NCI-H1417 treated with DMSO at 0.1 percent for 48 hours (cell line): ENCODE measurements at regions not wholly inside any gene's neighbourhood (a gene's known extent, or its start where the extent isn't known, plus 50 kb on each side); places are given as distances from the start of the nearest gene placed in this dataset.

ENCODE experiments used
- DNase-seq: peaks from one replicate; lab custom pipeline; 2025; lab: John Stamatoyannopoulos, UW

DNA sequence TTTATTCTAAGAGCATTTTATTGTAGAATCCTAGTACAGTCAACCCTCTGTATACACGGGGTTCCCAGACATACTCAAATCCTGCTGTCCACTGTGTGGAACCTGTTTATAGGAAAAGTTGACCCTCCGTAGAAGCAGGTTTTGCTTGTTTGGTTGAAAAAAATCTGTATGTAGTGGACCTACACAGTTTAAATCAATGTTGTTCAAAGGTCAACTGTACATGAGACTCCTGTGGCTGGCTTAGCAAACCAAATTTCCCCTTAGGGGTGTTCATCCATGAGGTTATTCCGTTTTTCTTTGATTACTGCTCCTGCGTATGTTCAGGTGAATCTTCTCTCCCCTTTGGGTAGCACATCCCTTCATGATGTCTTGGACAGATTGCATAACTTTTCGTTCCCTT is 387.0 kb upstream of the ZFP64 start:
- DNase-seq: no peak

DNA sequence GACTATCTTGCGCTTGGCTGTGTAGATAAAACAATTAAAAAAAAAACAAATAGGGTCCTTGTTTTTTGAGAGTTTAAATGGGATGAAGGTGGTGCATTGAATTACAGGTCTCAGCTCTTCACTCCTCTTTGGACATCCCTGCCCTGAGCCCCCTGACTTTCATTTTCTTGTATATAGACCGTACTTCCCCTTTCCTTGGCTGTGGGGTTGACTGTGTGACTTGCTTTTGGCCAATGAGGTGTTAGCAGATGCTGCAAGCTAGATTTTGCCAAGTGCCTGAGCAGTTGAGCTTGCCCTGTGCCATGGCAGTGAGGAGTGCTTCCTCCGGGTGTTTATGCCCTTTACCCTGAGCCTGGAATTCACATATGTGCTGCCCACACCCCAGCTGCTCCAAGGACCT is 386.1 kb upstream of the ZFP64 start:
- no peak for DNase-seq

DNA sequence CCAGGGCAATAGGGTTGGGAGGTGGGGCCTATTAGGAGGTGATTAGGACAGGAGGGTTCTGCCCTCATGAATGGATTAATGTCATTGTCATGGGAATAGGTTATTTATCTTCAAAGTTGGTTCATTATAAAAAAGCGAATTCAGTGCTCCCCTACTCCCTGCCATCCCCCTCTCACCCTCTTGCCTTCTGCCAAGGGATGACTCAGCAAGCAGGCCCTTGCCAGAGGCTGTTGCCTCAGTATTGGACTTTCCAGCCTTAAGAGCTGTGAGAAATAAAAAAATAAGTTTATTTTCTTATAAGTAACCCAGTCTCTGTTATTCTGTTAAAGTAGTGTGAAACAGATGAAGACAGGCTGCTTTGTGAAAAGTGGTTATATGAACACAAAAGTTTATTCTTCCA is 381.1 kb upstream of the ZFP64 start:
- DNase-seq: no peak

DNA sequence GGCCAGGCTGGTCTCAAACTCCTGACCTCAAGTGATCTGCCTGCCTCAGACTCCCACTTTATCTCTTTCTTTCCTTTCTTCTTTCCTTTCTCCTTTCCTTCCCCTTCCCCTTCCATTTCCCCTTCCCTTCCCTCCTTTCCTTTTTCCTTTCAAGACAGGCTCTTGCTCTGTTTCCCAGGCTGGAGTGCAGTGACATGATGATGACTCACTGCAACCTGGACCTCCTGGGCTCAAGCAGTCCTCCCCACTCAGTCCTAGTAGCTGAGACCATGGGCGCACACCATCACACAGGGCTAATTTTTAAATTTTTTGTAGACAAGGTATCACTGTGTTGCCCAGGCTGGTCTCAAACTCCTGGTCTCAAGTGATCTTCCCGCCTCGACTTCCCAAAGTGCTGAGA is 377.6 kb upstream of the ZFP64 start:
- DNase-seq: no peak

DNA sequence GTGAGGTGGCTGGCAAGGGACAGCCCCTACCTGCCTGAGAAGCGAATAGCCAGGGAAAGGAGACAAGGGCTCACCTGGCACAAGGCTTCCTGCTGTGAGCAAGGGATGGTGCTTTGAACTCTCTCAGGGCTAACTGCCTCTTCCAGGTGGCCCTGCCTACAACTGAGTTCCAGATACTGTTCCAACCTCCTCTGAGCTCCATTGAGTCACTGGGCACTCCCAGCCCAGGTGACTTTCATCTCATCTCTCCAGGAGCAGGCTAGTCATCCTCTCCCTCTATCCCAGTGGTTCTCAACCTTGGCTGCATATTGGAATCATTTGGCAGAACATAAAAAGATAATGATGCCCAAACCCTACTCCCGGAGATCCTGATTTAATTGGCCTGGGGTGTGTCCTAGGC is 374.0 kb upstream of the ZFP64 start:
- DNase-seq: no peak

DNA sequence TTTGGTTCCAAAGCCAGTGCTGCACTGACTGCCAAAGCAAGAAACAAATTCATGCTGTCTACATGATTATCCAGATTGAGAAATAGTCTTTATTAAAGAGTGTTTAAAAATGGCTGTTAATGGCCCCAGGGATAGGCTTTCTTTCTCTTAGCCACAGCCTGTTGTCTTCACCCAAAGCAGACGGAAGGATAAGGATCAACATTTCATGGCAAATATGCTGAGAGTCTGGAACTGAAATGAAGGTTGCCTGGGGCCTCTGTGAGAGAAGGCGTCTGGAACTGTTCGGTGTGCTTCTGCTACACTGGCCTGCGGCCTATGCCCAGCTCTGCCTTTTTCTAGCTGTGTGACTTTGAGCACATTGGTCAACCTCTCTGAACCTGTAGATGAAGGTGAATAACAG is 373.0 kb upstream of the ZFP64 start:
- DNase-seq: no peak

DNA sequence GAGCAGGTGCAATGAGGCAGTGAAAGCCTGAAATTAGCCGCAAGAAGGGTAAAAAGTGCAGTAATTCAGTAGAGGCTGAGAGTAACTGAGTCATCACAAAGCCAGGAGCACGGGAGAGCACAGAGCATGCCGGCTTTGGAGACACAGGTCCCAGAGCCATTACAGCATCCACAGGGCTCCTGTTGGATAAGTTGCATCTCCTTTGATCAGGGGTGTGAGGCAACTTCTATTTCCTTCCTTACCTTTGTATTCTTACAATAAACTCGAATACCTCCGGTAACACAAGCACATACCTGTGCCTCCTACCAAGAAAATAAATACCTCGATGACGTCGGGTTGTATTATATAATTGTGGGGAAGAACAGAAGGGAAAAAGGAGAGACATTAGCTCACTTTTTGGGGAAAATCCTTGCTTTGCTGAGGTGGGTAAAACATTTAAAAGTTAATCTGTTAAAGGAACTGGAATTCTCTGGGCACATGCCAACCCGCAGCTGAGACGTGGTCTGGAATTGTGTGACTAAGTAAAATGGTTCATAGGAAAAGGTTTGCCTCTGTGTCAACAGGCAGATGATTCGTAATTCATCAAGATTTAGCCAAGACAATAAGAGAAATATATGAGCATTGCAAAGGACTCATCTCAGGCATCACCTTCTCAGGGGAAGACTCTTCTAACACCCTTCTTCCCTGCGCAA is 360.7 kb upstream of the ZFP64 start:
- DNase-seq: no peak

DNA sequence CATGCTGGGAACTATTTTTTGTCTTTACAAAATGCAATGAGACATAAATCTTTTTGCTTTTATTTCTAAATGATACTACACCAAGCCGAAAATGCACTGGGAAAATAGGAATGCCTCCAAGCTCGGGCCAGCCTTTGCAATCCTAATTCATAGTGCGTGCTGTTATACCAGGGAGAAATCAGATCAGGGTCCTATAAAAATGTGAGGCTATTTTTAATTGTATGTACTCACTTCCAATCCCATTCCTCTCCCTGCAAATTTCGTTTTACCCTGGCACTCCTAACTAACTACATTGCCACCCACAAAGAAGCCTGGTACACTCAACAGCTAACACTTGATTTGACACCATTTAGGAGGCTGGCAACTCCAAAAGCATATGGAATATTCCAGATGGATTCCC is 350.6 kb upstream of the ZFP64 start:
- no peak for DNase-seq

DNA sequence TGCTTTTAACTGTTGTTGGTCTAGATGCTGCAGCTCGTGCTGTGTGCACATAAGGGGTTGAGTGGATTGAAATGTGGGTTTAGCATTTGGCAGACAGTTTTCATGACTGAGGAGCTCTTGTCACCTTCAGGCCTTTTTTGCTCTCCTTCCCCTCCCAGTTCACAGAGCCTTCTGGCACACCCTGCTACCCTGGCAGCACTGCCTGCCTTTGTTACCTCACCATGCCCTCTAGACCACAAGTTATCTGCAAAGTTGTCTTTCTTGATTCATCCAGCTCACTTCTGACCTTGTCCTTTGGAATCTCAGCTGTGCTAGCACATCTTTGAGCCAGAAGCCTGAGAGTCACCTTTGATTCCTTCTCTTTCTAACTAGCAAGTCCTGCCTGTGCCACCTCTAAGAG is 348.9 kb upstream of the ZFP64 start:
- no peak for DNase-seq

DNA sequence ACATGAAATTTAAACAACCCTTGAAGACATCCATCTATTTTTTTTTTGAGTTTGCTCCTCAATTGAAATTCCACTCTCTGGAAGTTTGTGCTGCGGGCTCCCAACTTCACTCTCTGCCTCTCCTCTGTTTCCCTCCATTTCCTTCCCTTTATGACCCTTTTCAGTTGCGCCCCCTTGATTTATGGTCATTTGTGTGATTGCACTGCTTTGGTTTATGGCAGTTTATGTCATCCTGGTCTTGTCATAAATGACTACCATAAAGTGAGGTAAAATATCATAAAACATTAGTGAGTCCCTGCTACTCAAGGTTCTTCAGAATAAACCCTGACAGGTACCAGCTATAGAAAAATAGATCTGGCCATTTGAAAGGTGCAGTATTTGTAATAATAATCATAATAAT is 348.3 kb upstream of the ZFP64 start:
- DNase-seq: no peak

DNA sequence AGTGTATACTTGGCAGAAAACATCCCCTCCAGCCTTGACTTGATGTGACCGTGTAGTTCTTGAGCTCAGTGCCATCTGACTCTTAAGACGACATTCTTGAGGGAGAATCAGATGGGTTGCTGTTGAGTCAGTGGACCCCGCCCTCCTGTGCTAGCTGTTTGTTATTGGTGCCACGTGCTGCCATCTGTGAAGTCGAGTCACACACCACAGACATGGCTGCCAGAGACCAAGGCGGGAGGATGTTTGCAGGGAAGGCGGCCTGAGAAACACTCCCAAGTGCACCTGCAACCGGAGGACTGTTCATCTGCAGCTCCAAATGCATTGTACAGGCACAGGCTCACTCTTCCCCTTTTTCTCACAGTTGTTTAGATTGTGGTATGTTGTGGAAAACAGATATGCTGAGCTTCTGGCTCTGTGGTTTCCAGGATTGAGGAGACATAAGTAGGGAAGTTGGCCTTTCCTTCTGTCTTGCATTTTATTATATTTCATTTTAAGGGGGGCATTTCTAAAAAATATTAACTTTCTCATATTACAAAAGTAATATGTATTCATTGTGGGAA is 345.3 kb upstream of the ZFP64 start:
- DNase-seq: no peak

DNA sequence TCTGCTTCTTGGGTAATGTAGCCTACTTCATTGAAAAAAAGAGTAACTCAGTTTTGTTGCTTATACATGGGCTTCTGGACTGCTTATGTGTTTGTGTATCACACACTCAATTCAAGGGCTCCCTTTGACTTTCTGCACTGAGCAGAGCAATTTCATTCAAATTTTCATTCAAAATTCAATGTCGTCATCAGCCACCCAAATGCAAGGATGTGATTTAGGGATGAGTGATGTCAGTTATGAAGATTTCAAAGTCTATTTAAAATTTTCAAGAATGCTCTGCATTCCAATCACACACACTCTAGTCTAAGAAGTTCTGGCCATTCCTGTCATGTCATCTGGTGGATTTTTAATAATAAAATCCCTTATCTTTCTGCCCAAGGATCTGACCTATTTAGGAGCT is 344.5 kb upstream of the ZFP64 start:
- DNase-seq: no peak

DNA sequence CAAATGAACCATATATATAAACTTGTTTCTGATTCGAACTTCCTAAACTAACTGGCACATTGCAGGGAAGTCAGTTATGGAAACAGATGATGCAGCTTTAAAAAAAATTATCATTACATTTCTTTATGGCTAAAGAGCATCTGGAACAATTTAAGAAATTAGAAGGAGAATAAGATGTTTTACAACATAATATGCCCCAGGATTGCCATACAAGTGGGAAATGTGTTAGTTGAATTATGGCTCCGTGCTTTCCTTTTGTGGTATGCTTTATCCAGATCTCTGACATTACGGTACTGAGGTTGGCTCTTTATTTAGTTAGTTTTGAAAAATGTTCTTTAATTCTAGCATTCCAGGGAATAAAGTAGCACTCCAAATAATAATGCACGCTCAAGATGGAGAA is 343.0 kb upstream of the ZFP64 start:
- DNase-seq: no peak

DNA sequence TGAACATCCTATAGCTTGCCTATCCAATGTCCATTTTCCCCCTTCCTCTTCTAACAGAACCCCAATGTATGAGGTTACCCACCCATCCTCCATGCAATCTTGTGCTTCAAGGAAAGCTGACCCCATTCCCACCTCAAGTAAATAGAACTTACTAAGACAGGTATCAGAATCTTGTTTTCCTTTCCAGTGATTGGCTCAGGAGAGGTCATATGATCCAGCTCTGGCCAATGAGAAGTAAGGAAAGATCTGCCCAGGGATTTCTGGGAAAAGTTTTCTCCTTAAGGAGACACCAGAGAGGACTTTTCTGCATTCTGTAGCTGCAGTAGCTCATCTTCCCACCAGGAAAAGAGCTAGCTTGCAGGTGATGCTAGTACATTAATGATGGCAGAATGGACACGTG is 341.8 kb upstream of the ZFP64 start:
- DNase-seq: no peak

DNA sequence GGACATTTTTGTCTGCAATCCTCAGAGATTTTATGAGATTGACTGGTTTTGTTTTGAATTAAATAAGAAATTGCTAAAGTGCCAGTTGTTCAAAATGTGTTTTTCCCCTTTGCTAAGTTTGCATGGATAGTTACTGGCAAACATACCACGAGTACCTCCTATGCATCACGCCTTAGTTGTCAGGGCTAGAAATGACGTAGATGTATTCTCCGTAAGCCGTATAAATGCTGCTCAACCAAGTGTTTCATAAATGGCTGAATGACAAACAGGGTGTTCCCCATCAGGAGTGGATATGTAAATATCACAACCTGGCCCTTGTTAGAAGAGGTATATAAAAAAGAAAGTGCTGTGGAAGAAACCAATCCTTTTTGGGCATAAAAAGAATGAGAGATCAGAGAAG is 341.1 kb upstream of the ZFP64 start:
- DNase-seq: no peak

DNA sequence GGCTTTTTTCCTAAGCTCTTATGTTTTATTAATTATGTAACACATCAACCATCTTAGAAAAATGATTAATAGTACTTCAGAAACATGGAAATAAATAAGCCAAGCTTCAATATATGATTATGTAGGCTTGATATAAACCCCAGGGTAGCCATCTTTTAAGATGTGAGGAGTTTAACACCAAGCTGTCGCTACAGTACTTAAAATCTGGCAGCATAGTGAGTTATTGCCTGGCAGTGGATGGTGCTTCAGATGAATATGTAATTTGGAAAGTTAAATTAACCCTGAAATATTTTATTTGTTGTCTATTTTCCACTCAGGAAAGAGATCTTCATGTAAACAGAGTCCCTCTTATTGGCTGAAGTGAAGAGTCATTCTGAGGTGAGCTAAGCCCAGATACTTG is 339.0 kb upstream of the ZFP64 start:
- DNase-seq: no peak

DNA sequence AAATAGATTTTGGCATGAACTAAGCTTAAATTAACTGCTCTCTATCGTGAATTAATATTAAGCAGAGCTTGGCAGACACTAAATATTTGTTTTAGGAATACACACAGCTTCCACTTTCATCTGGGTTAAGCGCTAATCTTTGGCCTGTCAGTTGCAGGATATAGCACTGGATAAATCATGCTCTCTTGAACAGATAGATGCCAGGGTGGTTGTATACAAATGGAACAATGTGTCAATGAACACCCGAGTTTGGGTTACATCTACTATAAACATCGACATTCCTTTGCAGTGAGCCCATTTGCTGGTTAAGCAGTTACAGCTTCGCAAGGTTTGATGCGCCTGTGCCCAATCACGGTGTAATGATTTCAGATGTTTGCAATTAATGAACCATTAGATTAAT is 338.2 kb upstream of the ZFP64 start:
- DNase-seq: no peak

DNA sequence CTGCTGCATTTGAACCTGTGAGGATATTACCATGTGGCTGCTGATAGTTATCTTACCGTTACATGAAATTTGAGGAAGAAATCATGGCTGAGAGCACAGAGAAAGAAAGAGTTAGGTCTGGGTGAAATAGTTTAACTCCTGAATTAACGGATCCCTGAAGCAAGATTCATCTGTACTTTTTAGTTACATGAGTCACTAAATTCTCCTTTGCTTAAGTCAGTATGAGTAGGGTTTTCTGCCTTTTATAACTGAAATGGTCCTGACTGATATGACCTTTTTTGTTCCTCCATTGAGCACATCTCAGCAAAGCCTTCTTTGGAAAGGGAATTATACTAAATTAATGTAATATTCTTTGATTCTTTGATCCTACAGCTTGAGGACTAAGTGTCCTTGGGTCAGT is 333.3 kb upstream of the ZFP64 start:
- DNase-seq: no peak

DNA sequence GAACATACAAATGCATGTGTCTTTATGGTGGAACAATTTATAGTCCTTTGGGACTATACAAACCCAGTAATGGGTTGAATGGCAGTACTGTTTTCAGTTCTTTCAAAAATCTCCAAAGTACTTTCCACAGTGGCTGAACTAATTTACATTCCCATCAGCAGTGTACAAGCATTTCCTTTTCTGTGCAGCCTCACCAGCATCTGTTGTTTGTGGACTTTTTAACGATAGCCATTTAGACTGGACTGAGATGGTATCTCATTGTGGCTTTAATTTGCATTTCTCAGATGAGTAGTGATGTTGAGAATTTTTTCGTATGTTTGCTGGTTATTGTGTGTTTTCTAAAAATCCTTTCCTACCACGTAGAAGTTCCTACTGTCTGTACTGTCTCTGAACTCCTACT is 327.2 kb upstream of the ZFP64 start:
- DNase-seq: no peak

DNA sequence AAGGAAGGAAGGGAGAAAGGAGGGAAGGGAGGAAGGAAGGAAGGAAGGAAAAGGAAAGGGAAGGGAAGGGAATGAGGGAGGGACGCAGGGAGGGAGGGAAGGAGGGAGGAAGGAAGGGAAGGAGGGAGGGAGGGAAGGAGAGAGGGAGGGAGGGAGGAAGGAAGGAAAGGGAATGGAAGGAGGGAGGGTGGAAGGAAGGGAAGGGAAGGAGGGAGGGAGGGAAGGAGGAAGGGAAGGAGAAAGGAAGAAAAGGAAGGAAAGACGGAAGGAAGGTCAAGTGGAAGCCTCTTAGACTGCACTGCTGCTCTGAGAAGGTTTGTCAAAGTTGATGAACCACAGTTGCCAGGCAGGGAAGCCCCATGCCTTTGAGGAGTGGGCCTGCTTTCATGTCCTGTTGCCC is 324.3 kb upstream of the ZFP64 start:
- no peak for DNase-seq

DNA sequence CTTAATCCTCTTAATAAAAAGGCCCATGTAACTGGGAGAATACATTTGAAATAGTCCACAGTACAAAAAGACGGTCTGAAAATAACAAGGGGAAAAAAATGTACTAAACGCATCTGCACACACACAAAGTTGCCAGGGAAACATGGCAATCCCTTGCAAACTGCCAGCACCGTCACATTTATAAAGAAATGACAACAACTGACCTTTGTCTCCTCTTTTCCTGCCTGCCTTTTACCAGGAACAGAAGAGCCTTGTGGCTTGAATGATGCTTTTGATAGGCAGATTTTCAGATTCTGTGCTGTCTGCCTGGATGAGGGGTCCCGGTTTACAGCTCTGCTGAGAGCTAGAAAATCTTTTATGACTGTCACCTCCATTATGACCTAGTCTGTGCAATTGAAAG is 308.6 kb upstream of the ZFP64 start:
- DNase-seq: no peak

DNA sequence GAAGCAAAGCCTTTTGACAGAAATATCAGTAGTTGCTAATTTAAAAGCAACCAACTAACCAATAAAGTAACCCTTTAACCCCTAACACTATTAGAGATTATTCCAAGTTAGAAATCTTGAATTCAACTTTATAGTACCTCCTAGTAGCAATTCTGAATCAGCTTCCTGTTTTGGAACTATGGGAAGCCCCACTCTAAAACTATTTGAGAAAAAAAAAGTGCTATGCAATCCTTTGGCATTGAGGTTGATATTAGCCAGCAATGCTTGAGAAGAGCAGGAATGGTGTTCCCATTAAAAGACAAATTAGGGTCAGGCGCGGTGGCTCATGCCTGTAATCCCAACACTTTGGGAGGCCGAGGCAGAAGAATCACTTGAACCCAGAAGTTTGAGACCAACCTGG is 306.2 kb upstream of the ZFP64 start:
- DNase-seq: no peak

DNA sequence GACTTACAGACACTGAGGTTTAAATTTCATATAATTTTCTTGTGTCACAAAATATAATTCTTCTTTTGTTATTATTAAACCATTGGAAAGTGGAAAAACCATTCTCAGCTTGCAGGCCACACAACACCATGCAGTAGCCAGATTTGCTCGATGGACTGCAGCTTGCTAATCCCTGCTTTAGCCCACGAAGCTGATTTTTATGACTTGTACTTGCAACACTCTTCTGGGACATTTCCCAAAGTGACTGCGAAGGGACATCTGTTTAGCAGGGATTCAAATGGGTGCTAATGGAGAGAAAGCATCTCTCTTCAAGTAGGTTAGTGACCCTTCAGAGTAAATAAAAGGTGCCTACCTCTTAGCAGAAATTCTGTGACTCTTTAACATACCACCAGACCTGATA is 304.6 kb upstream of the ZFP64 start:
- DNase-seq: no peak

DNA sequence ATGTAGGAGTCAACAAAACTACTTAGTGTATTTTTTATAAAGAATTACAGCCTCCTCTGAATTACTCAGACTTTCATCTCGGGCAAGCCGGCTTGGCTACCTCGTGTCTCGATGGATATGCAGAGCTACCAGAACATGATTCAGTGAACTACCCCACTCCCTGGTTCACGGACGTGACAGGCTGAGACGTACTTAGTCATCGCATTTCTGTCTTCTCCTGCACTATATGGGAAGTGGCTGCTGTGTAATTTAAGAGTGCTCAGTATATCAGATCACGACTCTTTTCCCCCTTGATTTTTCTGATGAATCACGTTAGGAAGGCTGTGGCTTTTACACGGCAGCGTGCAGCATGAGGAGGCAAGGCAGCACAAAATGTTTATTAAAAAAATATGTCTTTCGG is 302.7 kb upstream of the ZFP64 start:
- DNase-seq: no peak
